Testis (tissue), 2 donors: ENCODE measurements at regions not wholly inside any gene's neighbourhood (a gene's known extent, or its start where the extent isn't known, plus 50 kb on each side); places are given as distances from the start of the nearest gene placed in this dataset.

Source experiments
- DNase-seq: peaks from one replicate; pipeline ENCODE4 v3.0.0-alpha.2; 2019
- H3K27ac ChIP-seq, 2 donors: fragments of 200-600 bp; sonication (generic); one replicate each; pipeline ENCODE4 v1.5.1; 2019
- H3K27me3 ChIP-seq: fragments of 200-600 bp; sonication (generic); one replicate; pipeline ENCODE4 v1.5.1; 2019
- H3K36me3 ChIP-seq: fragments of 200-600 bp; sonication (generic); one replicate; pipeline ENCODE4 v1.5.1; 2017; ENCODE audit warnings: low read depth; ENCODE audit errors: missing control alignments
- H3K4me1 ChIP-seq: fragments of 200-600 bp; sonication (generic); one replicate; pipeline ENCODE4 v1.5.1; 2019
- H3K4me3 ChIP-seq, 2 donors: fragments of 200-600 bp; sonication (generic); one replicate each; pipeline ENCODE4 v1.5.1; 2017 to 2019
- H3K9me3 ChIP-seq: fragments of 200-600 bp; sonication (generic); one replicate; pipeline ENCODE4 v1.5.1; 2017
- POLR2A ChIP-seq: fragments of 450-650 bp; IDR thresholded peaks from one replicate; pipeline ENCODE4 v1.6.1; 2017; ENCODE audit warnings: antibody characterized with exemption, mild to moderate bottlenecking, moderate library complexity
- WGBS, 2 donors: methylation state at CpG; one replicate each; pipeline ENCODE4 v1.1.5; 2018; 5-methylcytosine and 5-hydroxymethylcytosine counted together
- intact Hi-C: fragments of 100-400 bp; cut with DNase I; formaldehyde crosslinking; loops from one replicate; pipeline ENCODE4 v1.15.1; 2023; ENCODE audit warnings: low total_unique reads
- TF ChIP-seq, protein P1 (sequence below), 3 experiments: fragments of 450-650 bp in 2 of 3; fragments of 200-600 bp in 1 of 3; sonication (generic) in 1 of 3; IDR thresholded peaks; one replicate each; pipeline ENCODE4 v1.5.1; 2016 to 2019; ENCODE audit warnings: antibody characterized with exemption in 3 of 3, mild to moderate bottlenecking in 2 of 3, moderate library complexity in 1 of 3

DNA sequence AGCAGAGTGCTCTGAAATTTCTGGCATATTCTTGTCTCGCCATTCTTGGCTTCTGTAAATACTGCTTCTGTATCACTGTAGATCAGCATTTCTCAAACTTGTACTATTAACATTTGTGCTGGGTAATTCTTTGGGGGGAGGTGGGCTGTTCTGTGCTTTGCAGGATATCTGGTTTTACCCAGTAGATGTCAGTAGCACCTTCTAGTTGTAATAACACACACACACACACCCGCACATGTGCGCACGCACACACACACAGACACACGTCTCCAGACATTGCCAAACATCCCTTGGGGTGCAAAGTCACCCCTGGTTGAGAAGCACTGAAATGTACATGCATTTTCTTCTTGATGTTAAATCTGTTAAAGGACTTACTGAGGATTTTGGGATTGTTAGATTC is 304.1 kb downstream of the MAT2B start:
- no peaks in the 10 kb centered on the region for H3K36me3 ChIP-seq
- intact Hi-C loops = no loop called here
- H3K27ac ChIP-seq = no peak overlapping the region
- TF ChIP-seq POLR2A = no peak
- TF ChIP-seq, protein P1, sequence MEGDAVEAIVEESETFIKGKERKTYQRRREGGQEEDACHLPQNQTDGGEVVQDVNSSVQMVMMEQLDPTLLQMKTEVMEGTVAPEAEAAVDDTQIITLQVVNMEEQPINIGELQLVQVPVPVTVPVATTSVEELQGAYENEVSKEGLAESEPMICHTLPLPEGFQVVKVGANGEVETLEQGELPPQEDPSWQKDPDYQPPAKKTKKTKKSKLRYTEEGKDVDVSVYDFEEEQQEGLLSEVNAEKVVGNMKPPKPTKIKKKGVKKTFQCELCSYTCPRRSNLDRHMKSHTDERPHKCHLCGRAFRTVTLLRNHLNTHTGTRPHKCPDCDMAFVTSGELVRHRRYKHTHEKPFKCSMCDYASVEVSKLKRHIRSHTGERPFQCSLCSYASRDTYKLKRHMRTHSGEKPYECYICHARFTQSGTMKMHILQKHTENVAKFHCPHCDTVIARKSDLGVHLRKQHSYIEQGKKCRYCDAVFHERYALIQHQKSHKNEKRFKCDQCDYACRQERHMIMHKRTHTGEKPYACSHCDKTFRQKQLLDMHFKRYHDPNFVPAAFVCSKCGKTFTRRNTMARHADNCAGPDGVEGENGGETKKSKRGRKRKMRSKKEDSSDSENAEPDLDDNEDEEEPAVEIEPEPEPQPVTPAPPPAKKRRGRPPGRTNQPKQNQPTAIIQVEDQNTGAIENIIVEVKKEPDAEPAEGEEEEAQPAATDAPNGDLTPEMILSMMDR (IDR thresholded peaks at IDR 0.05) = no peak
- DNase-seq = no peak
- no peaks in the 10 kb centered on the region for H3K4me1 ChIP-seq
- no peaks in the 10 kb centered on the region for H3K9me3 ChIP-seq
- WGBS, 2 donors = 51 to 70% methylated on average over 5 of the region's 5 CpGs
- H3K27me3 ChIP-seq = no peaks in the 10 kb centered on the region
- no peak overlapping the region for H3K4me3 ChIP-seq

DNA sequence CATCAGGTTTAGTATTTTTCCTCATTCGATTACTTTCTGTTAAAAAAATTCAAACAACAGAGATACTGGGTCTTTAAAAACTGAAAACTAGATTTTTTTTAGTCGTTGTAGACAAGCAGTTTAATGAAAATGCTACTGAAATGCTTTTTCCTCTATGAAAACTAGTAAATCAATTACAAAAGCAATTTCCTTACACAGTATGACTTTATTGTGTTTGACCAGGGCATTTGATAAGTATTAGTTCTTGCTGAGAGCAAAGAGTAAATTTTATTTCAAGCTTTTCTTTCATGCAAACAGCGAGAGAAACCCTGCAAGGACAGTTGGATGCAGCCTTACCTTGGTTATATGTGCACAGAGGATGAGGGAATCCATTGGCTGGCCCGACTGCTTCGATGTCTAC is 308.5 kb downstream of the MAT2B start:
- Histone ChIP-seq H3K4me1 (no peaks in the 10 kb centered on the region), H3K9me3 (no peaks in the 10 kb centered on the region), H3K27me3 (no peaks in the 10 kb centered on the region), H3K4me3 (no peak overlapping the region), H3K36me3 (no peaks in the 10 kb centered on the region), H3K27ac (no peak overlapping the region)
- TF ChIP-seq POLR2A = no peak
- TF ChIP-seq, protein P1 (IDR thresholded peaks at IDR 0.05) = no peak
- 86 to 91% methylated on average over 5 of the region's 5 CpGs for WGBS, 2 donors
- no peak for DNase-seq
- intact Hi-C loops = no loop called here

GRCh38 chr5:163815240-163815791 is 309.9 kb downstream of the MAT2B start:
- intact Hi-C loops = no loop called here
- no peaks in the 10 kb centered on the region for H3K27me3 ChIP-seq
- H3K4me1 ChIP-seq = no peaks in the 10 kb centered on the region
- no peak for TF ChIP-seq POLR2A
- TF ChIP-seq, protein P1 (IDR thresholded peaks at IDR 0.05) = no peak
- no peak overlapping the region for H3K27ac ChIP-seq
- no peak overlapping the region for H3K4me3 ChIP-seq
- H3K36me3 ChIP-seq = no peaks in the 10 kb centered on the region
- DNase-seq = no peak
- H3K9me3 ChIP-seq = no peaks in the 10 kb centered on the region

GRCh38 chr5:163821142-163821541 is 315.7 kb downstream of the MAT2B start:
- Histone ChIP-seq H3K27me3 (no peaks in the 10 kb centered on the region), H3K4me3 (no peak overlapping the region), H3K36me3 (no peaks in the 10 kb centered on the region), H3K9me3 (no peaks in the 10 kb centered on the region), H3K4me1 (no peaks in the 10 kb centered on the region), H3K27ac (no peak overlapping the region)
- TF ChIP-seq, protein P1 (IDR thresholded peaks at IDR 0.05) = no peak
- TF ChIP-seq POLR2A = no peak
- intact Hi-C loops = no loop called here
- no peak for DNase-seq
- WGBS, 2 donors = 94 to 100% methylated on average over 1 of the region's 1 CpG

DNA sequence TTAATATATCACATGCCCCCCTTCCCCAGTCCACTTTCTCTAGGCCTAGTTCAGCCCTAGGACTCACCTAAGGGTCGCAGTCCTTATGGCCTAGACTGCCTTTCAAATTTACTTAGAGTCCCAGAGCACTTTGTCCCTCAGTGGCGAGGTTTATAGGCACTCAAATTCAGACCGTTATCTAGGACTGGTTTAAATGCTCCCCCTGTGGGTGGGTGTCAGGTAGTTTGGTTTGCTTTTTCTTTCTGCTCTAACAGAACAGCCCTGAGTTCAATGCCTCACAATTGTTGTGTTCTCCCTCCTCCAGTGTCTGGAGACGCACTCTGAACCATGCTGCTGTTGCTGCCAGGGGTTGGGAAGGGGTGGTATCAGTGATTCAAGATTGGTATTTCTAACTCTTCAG is 317.1 kb downstream of the MAT2B start:
- Histone ChIP-seq H3K36me3 (no peaks in the 10 kb centered on the region), H3K4me3 (no peak overlapping the region), H3K27me3 (no peaks in the 10 kb centered on the region), H3K4me1 (no peaks in the 10 kb centered on the region), H3K27ac (no peak overlapping the region), H3K9me3 (no peaks in the 10 kb centered on the region)
- WGBS, 2 donors = 92 to 94% methylated on average over 4 of the region's 4 CpGs
- DNase-seq = no peak
- TF ChIP-seq POLR2A = no peak
- TF ChIP-seq, protein P1 (IDR thresholded peaks at IDR 0.05) = no peak
- intact Hi-C loops = no loop called here
